SK-N-SH (cell line): ENCODE measurements at regions not wholly inside any gene's neighbourhood (a gene's known extent, or its start where the extent isn't known, plus 50 kb on each side); places are given as distances from the start of the nearest gene placed in this dataset.
A peak's percentile ranks its signal among the peaks of the same experiment; 100 is the strongest.

Source experiments
- CTCF ChIA-PET: fragments of 300-600, 350-600 bp; formaldehyde crosslinking; extraction: SDS; loops from one replicate; lab custom pipeline; 2021; lab: Yijun Ruan, JAX
- POLR2A ChIA-PET: fragments of 350-600 bp; sonication (Branson Sonifier 250); formaldehyde crosslinking; extraction: SDS; loops from one replicate; lab custom pipeline; 2020; ENCODE audit warnings: antibody characterized with exemption, inconsistent platforms; lab: Yijun Ruan, JAX
- DNase-seq: peaks from one replicate; pipeline ENCODE4 v3.0.0; 2012
- H2AFZ ChIP-seq: fragments of 200-600 bp; sonication (generic); 2 replicates; pipeline ENCODE4 v1.8.1; 2016; ENCODE audit warnings: antibody characterized with exemption, mild to moderate bottlenecking, low read depth
- H3F3A ChIP-seq: fragments of 200-600 bp; sonication (generic); replicated peaks from 2 replicates; pipeline ENCODE3; 2016; ENCODE audit warnings: antibody characterized with exemption, mild to moderate bottlenecking; ENCODE audit not compliant: insufficient read depth
- H3K27ac ChIP-seq, 2 experiments: fragments of 200-500 bp in 1 of 2; fragments of 200-600 bp in 1 of 2; sonication (Bioruptor generic) in 1 of 2; sonication (generic), shearing (Covaris generic) in 1 of 2; 2 replicates each; pipeline versions ENCODE4 v1.5.1 to v1.6.1; 2014 to 2016; ENCODE audit warnings: low read depth in 2 of 2, inconsistent platforms in 1 of 2, low read length in 1 of 2, mild to moderate bottlenecking in 1 of 2, mixed read lengths in 1 of 2
- H3K27me3 ChIP-seq: fragments of 200-600 bp; sonication (generic), shearing (Covaris generic); 2 replicates; pipeline ENCODE4 v1.6.1; 2016; ENCODE audit warnings: mixed run types; ENCODE audit not compliant: insufficient read depth
- H3K36me3 ChIP-seq, 2 experiments: fragments of 200-500 bp in 1 of 2; fragments of 200-600 bp in 1 of 2; sonication (Bioruptor generic) in 1 of 2; sonication (generic) in 1 of 2; replicated peaks in 1 of 2; 2 replicates each; pipeline versions ENCODE3 to v1.5.1; 2014 to 2016; ENCODE audit warnings: low read length in 1 of 2, mild to moderate bottlenecking in 1 of 2; ENCODE audit not compliant: insufficient read depth in 2 of 2, control insufficient read depth in 1 of 2
- H3K4me1 ChIP-seq, 2 experiments: fragments of 200-500 bp in 1 of 2; fragments of 200-600 bp in 1 of 2; sonication (Bioruptor generic) in 1 of 2; sonication (generic), shearing (Covaris generic) in 1 of 2; 2 replicates each; pipeline versions ENCODE4 v1.5.1 to v1.6.1; 2014 to 2016; ENCODE audit warnings: low read depth in 1 of 2, low read length in 1 of 2, mixed run types in 1 of 2; ENCODE audit not compliant: insufficient read depth in 2 of 2, control insufficient read depth in 1 of 2
- H3K4me2 ChIP-seq: fragments of 200-600 bp; sonication (generic), shearing (Covaris generic); 2 replicates; pipeline ENCODE4 v1.6.1; 2017; ENCODE audit warnings: mixed run types
- H3K4me3 ChIP-seq, 2 experiments: fragments of 200-500 bp in 1 of 2; fragments of 200-600 bp in 1 of 2; sonication (Bioruptor generic) in 1 of 2; sonication (generic), shearing (Covaris generic) in 1 of 2; 2 replicates each; pipeline versions ENCODE4 v1.5.1 to v1.8.1; 2014 to 2016; ENCODE audit warnings: low read depth in 2 of 2, inconsistent platforms in 1 of 2, low read length in 1 of 2, mild to moderate bottlenecking in 1 of 2, mixed read lengths in 1 of 2, moderate library complexity in 1 of 2
- H3K79me2 ChIP-seq: fragments of 200-600 bp; sonication (generic); 2 replicates; pipeline ENCODE4 v1.8.1; 2017; ENCODE audit warnings: mild to moderate bottlenecking; ENCODE audit not compliant: insufficient read depth
- H3K9ac ChIP-seq: fragments of 200-600 bp; sonication (generic); 2 replicates; pipeline ENCODE4 v1.6.1; 2017; ENCODE audit warnings: mixed run types
- H3K9me2 ChIP-seq: fragments of 200-600 bp; sonication (generic); 2 replicates; pipeline ENCODE4 v1.6.1; 2017; ENCODE audit warnings: mixed run types
- H3K9me3 ChIP-seq: fragments of 200-600 bp; sonication (generic); 2 replicates; pipeline ENCODE4 v1.6.1; 2017; ENCODE audit warnings: mixed run types, mild to moderate bottlenecking, moderate library complexity
- H4K20me1 ChIP-seq: fragments of 200-600 bp; sonication (generic); 2 replicates; pipeline ENCODE4 v1.6.1; 2017; ENCODE audit warnings: mild to moderate bottlenecking, mixed run types; ENCODE audit not compliant: insufficient read depth
- ELF1 ChIP-seq: IDR thresholded peaks from 2 replicates; pipeline ENCODE4 v1.4.0; 2012
- EP300 ChIP-seq, 2 experiments: IDR thresholded peaks; 2 replicates each; pipeline versions ENCODE4 v1.4.0 to v1.6.1; 2012; ENCODE audit warnings: borderline replicate concordance in 1 of 2, low read depth in 1 of 2, low read length in 1 of 2
- EZH2phosphoT487 ChIP-seq: fragments of 200-600 bp; sonication (generic); IDR thresholded peaks from 2 replicates; pipeline ENCODE4 v1.6.1; 2017; ENCODE audit warnings: low read depth, mixed run types, mild to moderate bottlenecking, antibody characterized with exemption, moderate library complexity, borderline replicate concordance
- FOSL2 ChIP-seq: IDR thresholded peaks from 2 replicates; pipeline ENCODE4 v1.4.0; 2012; ENCODE audit warnings: low read depth, mild to moderate bottlenecking, moderate library complexity, borderline replicate concordance
- FOXJ3 ChIP-seq: sonication (generic); formaldehyde crosslinking; IDR thresholded peaks from 2 replicates; pipeline ENCODE4 v1.5.1; 2020; ENCODE audit warnings: mild to moderate bottlenecking, missing genetic modification reagents
- FOXM1 ChIP-seq: IDR thresholded peaks from 2 replicates; pipeline ENCODE4 v1.4.0; 2012; ENCODE audit warnings: low read depth, mild to moderate bottlenecking
- GABPA ChIP-seq: IDR thresholded peaks from 2 replicates; pipeline ENCODE4 v1.4.0; 2012; ENCODE audit warnings: low read depth, mild to moderate bottlenecking
- GATA2 ChIP-seq: sonication (generic); formaldehyde crosslinking; IDR thresholded peaks from 2 replicates; pipeline ENCODE4 v1.5.0; 2020; ENCODE audit warnings: mild to moderate bottlenecking, missing genetic modification reagents
- JUND ChIP-seq: IDR thresholded peaks from 2 replicates; pipeline ENCODE4 v1.4.0; 2012
- MEF2A ChIP-seq: IDR thresholded peaks from 2 replicates; pipeline ENCODE4 v1.4.0; 2012; ENCODE audit warnings: low read depth, borderline replicate concordance
- NRF1 ChIP-seq: IDR thresholded peaks from 2 replicates; pipeline ENCODE4 v1.6.1; 2012; ENCODE audit warnings: low read depth, mild to moderate bottlenecking, low read length
- RAD21 ChIP-seq: IDR thresholded peaks from 2 replicates; pipeline ENCODE4 v1.6.1; 2012; ENCODE audit warnings: mild to moderate bottlenecking, low read length
- RFX5 ChIP-seq: IDR thresholded peaks from 2 replicates; pipeline ENCODE4 v1.6.1; 2012; ENCODE audit warnings: mild to moderate bottlenecking, improper control_type of control experiment, low read length
- RXRA ChIP-seq: IDR thresholded peaks from 2 replicates; pipeline ENCODE4 v1.4.0; 2012; ENCODE audit warnings: low read depth, mild to moderate bottlenecking, borderline replicate concordance
- SIN3A ChIP-seq: IDR thresholded peaks from 2 replicates; pipeline ENCODE4 v1.6.1; 2012; ENCODE audit warnings: low read depth, mild to moderate bottlenecking, low read length, moderate library complexity, borderline replicate concordance
- USF2 ChIP-seq: fragments of 150-350 bp; IDR thresholded peaks from 2 replicates; pipeline ENCODE4 v1.6.1; 2017; ENCODE audit warnings: antibody characterized with exemption, low read length, low read depth, borderline replicate concordance
- WGBS: methylation state at CpG from one replicate; pipeline ENCODE4 v1.1.6; 2017; ENCODE audit warnings: low lambda C conversion rate; 5-methylcytosine and 5-hydroxymethylcytosine counted together
- TF ChIP-seq, protein P1 (sequence below): IDR thresholded peaks from 2 replicates; pipeline ENCODE4; 2012
- TF ChIP-seq, protein P2 (sequence below): IDR thresholded peaks from 2 replicates; pipeline ENCODE4 v1.4.0; 2012; ENCODE audit warnings: low read depth, borderline replicate concordance
- TF ChIP-seq, protein P3 (sequence below): IDR thresholded peaks from 2 replicates; pipeline ENCODE4 v1.6.1; 2012; ENCODE audit warnings: mild to moderate bottlenecking, low read depth, low read length, moderate library complexity
- TF ChIP-seq, protein P4 (sequence below): IDR thresholded peaks from 2 replicates; pipeline ENCODE4 v1.4.0; 2012; ENCODE audit warnings: low read depth
- TF ChIP-seq, protein P5 (sequence below): IDR thresholded peaks from 2 replicates; pipeline ENCODE4 v1.4.0; 2012; ENCODE audit warnings: low read depth, borderline replicate concordance

- TF ChIP-seq EZH2phosphoT487 (no peak), FOXM1 (no peak)
- TF ChIP-seq, protein P1, sequence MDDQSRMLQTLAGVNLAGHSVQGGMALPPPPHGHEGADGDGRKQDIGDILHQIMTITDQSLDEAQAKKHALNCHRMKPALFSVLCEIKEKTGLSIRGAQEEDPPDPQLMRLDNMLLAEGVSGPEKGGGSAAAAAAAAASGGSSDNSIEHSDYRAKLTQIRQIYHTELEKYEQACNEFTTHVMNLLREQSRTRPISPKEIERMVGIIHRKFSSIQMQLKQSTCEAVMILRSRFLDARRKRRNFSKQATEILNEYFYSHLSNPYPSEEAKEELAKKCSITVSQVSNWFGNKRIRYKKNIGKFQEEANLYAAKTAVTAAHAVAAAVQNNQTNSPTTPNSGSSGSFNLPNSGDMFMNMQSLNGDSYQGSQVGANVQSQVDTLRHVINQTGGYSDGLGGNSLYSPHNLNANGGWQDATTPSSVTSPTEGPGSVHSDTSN, result peak; percentile 26
- Histone ChIP-seq H3F3A (no peaks in the 10 kb centered on the region), H3K79me2 (no peaks in the 10 kb centered on the region)
These were observed 188.3 kb downstream of the GXYLT1 start for GRCh38 chr12:41956353-41956752.

DNA sequence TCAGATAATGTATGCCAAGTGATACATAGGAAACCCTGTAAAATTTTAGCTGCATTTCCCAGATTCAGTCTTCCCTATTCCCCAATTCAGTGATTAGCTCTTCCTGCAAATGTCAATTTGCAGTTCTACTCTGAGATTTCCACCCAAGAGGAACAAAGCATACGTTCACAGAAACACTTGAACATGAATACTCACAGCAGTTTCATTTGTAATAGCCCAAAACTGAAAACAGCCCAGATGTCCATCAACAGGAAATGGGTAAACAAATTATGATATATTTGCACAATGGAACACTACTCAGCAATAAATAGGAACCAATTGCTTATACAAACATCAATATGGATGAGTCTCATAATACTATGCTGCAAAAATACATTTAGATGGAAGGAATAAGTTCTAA, 194.2 kb downstream of the GXYLT1 start:
- Histone ChIP-seq H3F3A (no peaks in the 10 kb centered on the region), H4K20me1 (no peaks in the 10 kb centered on the region), H2AFZ (no peak overlapping the region), H3K9me2 (no peaks in the 10 kb centered on the region), H3K4me1 (no peaks in the 10 kb centered on the region), H3K27ac (no peak overlapping the region), H3K79me2 (no peaks in the 10 kb centered on the region), H3K4me3 (no peak overlapping the region), H3K36me3 (no peaks in the 10 kb centered on the region), H3K27me3 (no peaks in the 10 kb centered on the region), H3K9ac (no peak overlapping the region), H3K9me3 (no peaks in the 10 kb centered on the region), H3K4me2 (no peak overlapping the region)
- 68% methylated on average over 1 of the region's 1 CpG for WGBS
- DNase-seq, result no peak
- CTCF ChIA-PET, result interaction anchor here (1.0 kb wide), 1 partner anchor 15 kb away, joined by 3 read pairs; no protein-coding TSS in a partner anchor
- no peak for TF ChIP-seq RFX5
- no peak for TF ChIP-seq NRF1
- TF ChIP-seq, protein P2, sequence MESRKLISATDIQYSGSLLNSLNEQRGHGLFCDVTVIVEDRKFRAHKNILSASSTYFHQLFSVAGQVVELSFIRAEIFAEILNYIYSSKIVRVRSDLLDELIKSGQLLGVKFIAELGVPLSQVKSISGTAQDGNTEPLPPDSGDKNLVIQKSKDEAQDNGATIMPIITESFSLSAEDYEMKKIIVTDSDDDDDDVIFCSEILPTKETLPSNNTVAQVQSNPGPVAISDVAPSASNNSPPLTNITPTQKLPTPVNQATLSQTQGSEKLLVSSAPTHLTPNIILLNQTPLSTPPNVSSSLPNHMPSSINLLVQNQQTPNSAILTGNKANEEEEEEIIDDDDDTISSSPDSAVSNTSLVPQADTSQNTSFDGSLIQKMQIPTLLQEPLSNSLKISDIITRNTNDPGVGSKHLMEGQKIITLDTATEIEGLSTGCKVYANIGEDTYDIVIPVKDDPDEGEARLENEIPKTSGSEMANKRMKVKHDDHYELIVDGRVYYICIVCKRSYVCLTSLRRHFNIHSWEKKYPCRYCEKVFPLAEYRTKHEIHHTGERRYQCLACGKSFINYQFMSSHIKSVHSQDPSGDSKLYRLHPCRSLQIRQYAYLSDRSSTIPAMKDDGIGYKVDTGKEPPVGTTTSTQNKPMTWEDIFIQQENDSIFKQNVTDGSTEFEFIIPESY, result no peak
- TF ChIP-seq, protein P3, sequence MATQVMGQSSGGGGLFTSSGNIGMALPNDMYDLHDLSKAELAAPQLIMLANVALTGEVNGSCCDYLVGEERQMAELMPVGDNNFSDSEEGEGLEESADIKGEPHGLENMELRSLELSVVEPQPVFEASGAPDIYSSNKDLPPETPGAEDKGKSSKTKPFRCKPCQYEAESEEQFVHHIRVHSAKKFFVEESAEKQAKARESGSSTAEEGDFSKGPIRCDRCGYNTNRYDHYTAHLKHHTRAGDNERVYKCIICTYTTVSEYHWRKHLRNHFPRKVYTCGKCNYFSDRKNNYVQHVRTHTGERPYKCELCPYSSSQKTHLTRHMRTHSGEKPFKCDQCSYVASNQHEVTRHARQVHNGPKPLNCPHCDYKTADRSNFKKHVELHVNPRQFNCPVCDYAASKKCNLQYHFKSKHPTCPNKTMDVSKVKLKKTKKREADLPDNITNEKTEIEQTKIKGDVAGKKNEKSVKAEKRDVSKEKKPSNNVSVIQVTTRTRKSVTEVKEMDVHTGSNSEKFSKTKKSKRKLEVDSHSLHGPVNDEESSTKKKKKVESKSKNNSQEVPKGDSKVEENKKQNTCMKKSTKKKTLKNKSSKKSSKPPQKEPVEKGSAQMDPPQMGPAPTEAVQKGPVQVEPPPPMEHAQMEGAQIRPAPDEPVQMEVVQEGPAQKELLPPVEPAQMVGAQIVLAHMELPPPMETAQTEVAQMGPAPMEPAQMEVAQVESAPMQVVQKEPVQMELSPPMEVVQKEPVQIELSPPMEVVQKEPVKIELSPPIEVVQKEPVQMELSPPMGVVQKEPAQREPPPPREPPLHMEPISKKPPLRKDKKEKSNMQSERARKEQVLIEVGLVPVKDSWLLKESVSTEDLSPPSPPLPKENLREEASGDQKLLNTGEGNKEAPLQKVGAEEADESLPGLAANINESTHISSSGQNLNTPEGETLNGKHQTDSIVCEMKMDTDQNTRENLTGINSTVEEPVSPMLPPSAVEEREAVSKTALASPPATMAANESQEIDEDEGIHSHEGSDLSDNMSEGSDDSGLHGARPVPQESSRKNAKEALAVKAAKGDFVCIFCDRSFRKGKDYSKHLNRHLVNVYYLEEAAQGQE, result no peak
- TF ChIP-seq USF2, result no peak
- no peak for TF ChIP-seq EZH2phosphoT487
- no peak for TF ChIP-seq SIN3A
- TF ChIP-seq GATA2 (CRISPR knock-in tag), result no peak
- TF ChIP-seq RXRA, result no peak
- TF ChIP-seq, protein P4, sequence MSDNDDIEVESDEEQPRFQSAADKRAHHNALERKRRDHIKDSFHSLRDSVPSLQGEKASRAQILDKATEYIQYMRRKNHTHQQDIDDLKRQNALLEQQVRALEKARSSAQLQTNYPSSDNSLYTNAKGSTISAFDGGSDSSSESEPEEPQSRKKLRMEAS, result no peak
- no peak for TF ChIP-seq MEF2A
- TF ChIP-seq, protein P5, sequence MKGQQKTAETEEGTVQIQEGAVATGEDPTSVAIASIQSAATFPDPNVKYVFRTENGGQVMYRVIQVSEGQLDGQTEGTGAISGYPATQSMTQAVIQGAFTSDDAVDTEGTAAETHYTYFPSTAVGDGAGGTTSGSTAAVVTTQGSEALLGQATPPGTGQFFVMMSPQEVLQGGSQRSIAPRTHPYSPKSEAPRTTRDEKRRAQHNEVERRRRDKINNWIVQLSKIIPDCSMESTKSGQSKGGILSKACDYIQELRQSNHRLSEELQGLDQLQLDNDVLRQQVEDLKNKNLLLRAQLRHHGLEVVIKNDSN, result no peak
- TF ChIP-seq JUND, result no peak
- TF ChIP-seq ELF1, result no peak
- TF ChIP-seq RAD21, result no peak
- TF ChIP-seq EP300 (IDR thresholded peaks at IDR 0.05; ENCODE audit: borderline replicate concordance in 1 of 2, low read depth in 1 of 2, low read length in 1 of 2), result no peak
- no peak for TF ChIP-seq FOXJ3
- TF ChIP-seq FOSL2, result no peak
- no peak for TF ChIP-seq GABPA
- POLR2A ChIA-PET, result no interaction called here

More at GRCh38 chr12:41956353-41956752, 188.3 kb downstream of the GXYLT1 start:
- Histone ChIP-seq H3K4me2 (no peak overlapping the region), H3K9ac (no peak overlapping the region), H3K27ac (no peak overlapping the region), H3K4me1 (no peaks in the 10 kb centered on the region), H3K9me2 (no peaks in the 10 kb centered on the region), H3K27me3 (no peaks in the 10 kb centered on the region), H2AFZ (no peak overlapping the region), H4K20me1 (no peaks in the 10 kb centered on the region), H3K4me3 (no peak overlapping the region), H3K9me3 (no peaks in the 10 kb centered on the region), H3K36me3 (no peaks in the 10 kb centered on the region)
- DNase-seq, result no peak
- ChIA-PET CTCF (interaction anchor here (0.9 kb wide), 1 partner anchor 10 kb away, joined by 3 read pairs; no protein-coding TSS in a partner anchor), POLR2A (no interaction called here)
- WGBS, result 59% methylated on average over 2 of the region's 2 CpGs
